GM13976 (cell line): ENCODE measurements at regions not wholly inside any gene's neighbourhood (a gene's known extent, or its start where the extent isn't known, plus 50 kb on each side); places are given as distances from the start of the nearest gene placed in this dataset.

Experiments
- DNase-seq: peaks from one replicate; pipeline ENCODE4 v3.0.0; 2012; ENCODE audit warnings: low spot score
- CTCF ChIP-seq: IDR thresholded peaks from 2 replicates; pipeline ENCODE4 v1.5.1; 2012; ENCODE audit warnings: borderline replicate concordance, mild to moderate bottlenecking; ENCODE audit not compliant: insufficient read depth; ENCODE audit errors: extremely low read depth, missing control alignments, control extremely low read depth
- in situ Hi-C: fragments of 300-500 bp; cut with MboI; formaldehyde crosslinking; loops from one replicate; pipeline ENCODE4 v1.12.0; 2022; ENCODE audit warnings: low sequenced_read_pairs, mixed read lengths, inconsistent platforms; ENCODE audit not compliant: unreplicated experiment

GRCh38 chr1:201751872-201752271 lies 77.1 kb upstream of the IPO9 start:
- no peak for TF ChIP-seq CTCF
- DNase-seq = no peak
- in situ Hi-C loops = no loop called here

- in situ Hi-C loops = no loop called here
These were observed 76.6 kb upstream of the IPO9 start for GRCh38 chr1:201752333-201752732.

GRCh38 chr1:201753492-201753891 lies 75.5 kb upstream of the IPO9 start:
- no peak for TF ChIP-seq CTCF
- in situ Hi-C loops = no loop called here
- no peak for DNase-seq

More at GRCh38 chr1:201752333-201752732, 76.6 kb upstream of the IPO9 start:
- no peak for TF ChIP-seq CTCF
- no peak for DNase-seq

GRCh38 chr1:201754353-201754752 lies 74.6 kb upstream of the IPO9 start:
- in situ Hi-C loops = no loop called here
- TF ChIP-seq CTCF = no peak
- DNase-seq = no peak

GRCh38 chr1:201755200-201755599 lies 73.8 kb upstream of the IPO9 start:
- in situ Hi-C loops = no loop called here
- no peak for DNase-seq
- no peak for TF ChIP-seq CTCF

- no peak for DNase-seq
- TF ChIP-seq CTCF = no peak
- in situ Hi-C loops = no loop called here
These were observed 72.6 kb upstream of the IPO9 start for GRCh38 chr1:201756406-201756805.
